ENCODE measurements at regions not wholly inside any gene's neighbourhood (a gene's known extent, or its start where the extent isn't known, plus 50 kb on each side); places are given as distances from the start of the nearest gene placed in this dataset.

DNA sequence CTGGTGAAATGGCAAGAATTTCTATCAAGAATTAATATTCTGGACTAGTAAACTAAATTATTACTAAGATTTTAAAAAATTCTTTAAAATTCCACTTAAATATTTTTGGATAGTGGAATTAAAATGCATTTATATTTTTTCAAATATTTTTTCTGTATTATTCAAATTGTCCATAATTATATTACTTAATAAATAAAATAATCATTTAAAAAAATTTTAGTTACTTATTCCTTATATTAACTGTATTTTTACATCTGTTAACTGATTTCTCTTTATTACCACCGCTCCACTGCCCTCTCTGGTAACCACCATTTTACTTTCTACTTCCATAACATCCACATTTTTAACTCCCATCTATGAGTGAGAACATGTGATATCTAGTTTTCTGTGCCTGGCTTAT lies 828.4 kb downstream of the VGLL3 start:
- H3K4me1 ChIP-seq (ENCODE audit: control insufficient read depth in 4 of 4, insufficient read depth in 4 of 4, low read length in 3 of 4) = no peaks in the 10 kb centered on the region
- H3K27me3 ChIP-seq (ENCODE audit: control insufficient read depth in 4 of 4, insufficient read depth in 4 of 4, low read length in 3 of 4) = peaks cover 0 to 2% (median 0%) of the 10 kb centered on the region in 4 donors
- H3K4me3 ChIP-seq (ENCODE audit: low read depth in 1 of 3, low read length in 3 of 3) = no peak overlapping the region
- H3K36me3 ChIP-seq (ENCODE audit: control insufficient read depth in 4 of 4, insufficient read depth in 3 of 4, low read depth in 1 of 4, low read length in 3 of 4) = no peaks in the 10 kb centered on the region
- 79% methylated on average over 1 of the region's 1 CpG for WGBS
- no peak overlapping the region for H3K9ac ChIP-seq (ENCODE audit: low read depth in 1 of 2, low read length in 2 of 2)
- no peak overlapping the region for H3K27ac ChIP-seq (ENCODE audit: low read depth in 1 of 2, low read length in 2 of 2)
- TF ChIP-seq RAD21 (IDR thresholded peaks at IDR 0.05) = no peak
- no peak for TF ChIP-seq RXRA (IDR thresholded peaks at IDR 0.05)
- TF ChIP-seq, protein P1, sequence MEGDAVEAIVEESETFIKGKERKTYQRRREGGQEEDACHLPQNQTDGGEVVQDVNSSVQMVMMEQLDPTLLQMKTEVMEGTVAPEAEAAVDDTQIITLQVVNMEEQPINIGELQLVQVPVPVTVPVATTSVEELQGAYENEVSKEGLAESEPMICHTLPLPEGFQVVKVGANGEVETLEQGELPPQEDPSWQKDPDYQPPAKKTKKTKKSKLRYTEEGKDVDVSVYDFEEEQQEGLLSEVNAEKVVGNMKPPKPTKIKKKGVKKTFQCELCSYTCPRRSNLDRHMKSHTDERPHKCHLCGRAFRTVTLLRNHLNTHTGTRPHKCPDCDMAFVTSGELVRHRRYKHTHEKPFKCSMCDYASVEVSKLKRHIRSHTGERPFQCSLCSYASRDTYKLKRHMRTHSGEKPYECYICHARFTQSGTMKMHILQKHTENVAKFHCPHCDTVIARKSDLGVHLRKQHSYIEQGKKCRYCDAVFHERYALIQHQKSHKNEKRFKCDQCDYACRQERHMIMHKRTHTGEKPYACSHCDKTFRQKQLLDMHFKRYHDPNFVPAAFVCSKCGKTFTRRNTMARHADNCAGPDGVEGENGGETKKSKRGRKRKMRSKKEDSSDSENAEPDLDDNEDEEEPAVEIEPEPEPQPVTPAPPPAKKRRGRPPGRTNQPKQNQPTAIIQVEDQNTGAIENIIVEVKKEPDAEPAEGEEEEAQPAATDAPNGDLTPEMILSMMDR (IDR thresholded peaks at IDR 0.05; ENCODE audit: low read depth, low read length, missing input control) = no peak
- TF ChIP-seq YY1 (IDR thresholded peaks at IDR 0.05) = no peak
- TF ChIP-seq MAX (IDR thresholded peaks at IDR 0.05) = no peak
- TF ChIP-seq JUND (IDR thresholded peaks at IDR 0.05) = no peak
- no peak for TF ChIP-seq HNF4A (conservative IDR thresholded peaks at IDR 0.05)
- no peak for TF ChIP-seq TAF1 (conservative IDR thresholded peaks at IDR 0.05)
- no peak for TF ChIP-seq EGR1 (IDR thresholded peaks at IDR 0.05; ENCODE audit: low read depth in 2 of 2)
- TF ChIP-seq NR2F2 (IDR thresholded peaks at IDR 0.05) = no peak
- TF ChIP-seq HNF4G (IDR thresholded peaks at IDR 0.05) = no peak
- no peak for TF ChIP-seq SP1 (IDR thresholded peaks at IDR 0.05)
- no peak for TF ChIP-seq FOXA1 (IDR thresholded peaks at IDR 0.05)
- TF ChIP-seq, protein P2, sequence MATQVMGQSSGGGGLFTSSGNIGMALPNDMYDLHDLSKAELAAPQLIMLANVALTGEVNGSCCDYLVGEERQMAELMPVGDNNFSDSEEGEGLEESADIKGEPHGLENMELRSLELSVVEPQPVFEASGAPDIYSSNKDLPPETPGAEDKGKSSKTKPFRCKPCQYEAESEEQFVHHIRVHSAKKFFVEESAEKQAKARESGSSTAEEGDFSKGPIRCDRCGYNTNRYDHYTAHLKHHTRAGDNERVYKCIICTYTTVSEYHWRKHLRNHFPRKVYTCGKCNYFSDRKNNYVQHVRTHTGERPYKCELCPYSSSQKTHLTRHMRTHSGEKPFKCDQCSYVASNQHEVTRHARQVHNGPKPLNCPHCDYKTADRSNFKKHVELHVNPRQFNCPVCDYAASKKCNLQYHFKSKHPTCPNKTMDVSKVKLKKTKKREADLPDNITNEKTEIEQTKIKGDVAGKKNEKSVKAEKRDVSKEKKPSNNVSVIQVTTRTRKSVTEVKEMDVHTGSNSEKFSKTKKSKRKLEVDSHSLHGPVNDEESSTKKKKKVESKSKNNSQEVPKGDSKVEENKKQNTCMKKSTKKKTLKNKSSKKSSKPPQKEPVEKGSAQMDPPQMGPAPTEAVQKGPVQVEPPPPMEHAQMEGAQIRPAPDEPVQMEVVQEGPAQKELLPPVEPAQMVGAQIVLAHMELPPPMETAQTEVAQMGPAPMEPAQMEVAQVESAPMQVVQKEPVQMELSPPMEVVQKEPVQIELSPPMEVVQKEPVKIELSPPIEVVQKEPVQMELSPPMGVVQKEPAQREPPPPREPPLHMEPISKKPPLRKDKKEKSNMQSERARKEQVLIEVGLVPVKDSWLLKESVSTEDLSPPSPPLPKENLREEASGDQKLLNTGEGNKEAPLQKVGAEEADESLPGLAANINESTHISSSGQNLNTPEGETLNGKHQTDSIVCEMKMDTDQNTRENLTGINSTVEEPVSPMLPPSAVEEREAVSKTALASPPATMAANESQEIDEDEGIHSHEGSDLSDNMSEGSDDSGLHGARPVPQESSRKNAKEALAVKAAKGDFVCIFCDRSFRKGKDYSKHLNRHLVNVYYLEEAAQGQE (IDR thresholded peaks at IDR 0.05) = no peak
- no peak for TF ChIP-seq GABPA (IDR thresholded peaks at IDR 0.05 in 1 of 2, conservative IDR thresholded peaks at IDR 0.05 in 1 of 2)
- no peak for TF ChIP-seq ZBTB33 (IDR thresholded peaks at IDR 0.05)
- TF ChIP-seq ATF3 (IDR thresholded peaks at IDR 0.05) = no peak
- DNase-seq (ENCODE audit: low spot score) = no peak
- peaks cover 0 to 3% (median 0%) of the 10 kb centered on the region in 4 donors for H3K9me3 ChIP-seq (ENCODE audit: control insufficient read depth in 4 of 4, low read length in 3 of 4)

GRCh38 chr3:86161493-86161892 lies 829.5 kb downstream of the VGLL3 start:
- no peak for DNase-seq (ENCODE audit: low spot score)
- 66% methylated on average over 7 of the region's 7 CpGs for WGBS
- Histone ChIP-seq H3K4me1 (ENCODE audit: control insufficient read depth in 4 of 4, insufficient read depth in 4 of 4, low read length in 3 of 4) (no peaks in the 10 kb centered on the region), H3K9ac (ENCODE audit: low read depth in 1 of 2, low read length in 2 of 2) (no peak overlapping the region), H3K9me3 (ENCODE audit: control insufficient read depth in 4 of 4, low read length in 3 of 4) (peaks cover 0 to 3% (median 0%) of the 10 kb centered on the region in 4 donors), H3K27me3 (ENCODE audit: control insufficient read depth in 4 of 4, insufficient read depth in 4 of 4, low read length in 3 of 4) (peaks cover 0 to 2% (median 0%) of the 10 kb centered on the region in 4 donors), H3K36me3 (ENCODE audit: control insufficient read depth in 4 of 4, insufficient read depth in 3 of 4, low read depth in 1 of 4, low read length in 3 of 4) (no peaks in the 10 kb centered on the region), H3K4me3 (ENCODE audit: low read depth in 1 of 3, low read length in 3 of 3) (no peak overlapping the region), H3K27ac (ENCODE audit: low read depth in 1 of 2, low read length in 2 of 2) (no peak overlapping the region)
- TF ChIP-seq SP1 (IDR thresholded peaks at IDR 0.05) (no peak), EGR1 (IDR thresholded peaks at IDR 0.05; ENCODE audit: low read depth in 2 of 2) (no peak), FOXA2 (IDR thresholded peaks at IDR 0.05) (no peak), ATF3 (IDR thresholded peaks at IDR 0.05) (no peak), RXRA (IDR thresholded peaks at IDR 0.05) (no peak), HNF4A (conservative IDR thresholded peaks at IDR 0.05) (no peak), TAF1 (conservative IDR thresholded peaks at IDR 0.05) (no peak)
- TF ChIP-seq, protein P2 (IDR thresholded peaks at IDR 0.05) = no peak
